Adrenal gland (tissue), 9 donors: ENCODE measurements at regions not wholly inside any gene's neighbourhood (a gene's known extent, or its start where the extent isn't known, plus 50 kb on each side); places are given as distances from the start of the nearest gene placed in this dataset.

ENCODE experiments used
- DNase-seq, 7 donors: peaks; one replicate each; pipeline ENCODE4 v3.0.0-alpha.2; 2019 to 2020
- H3K27ac ChIP-seq, 5 donors: fragments of 200-600 bp; sonication (generic) in 4 of 5; 1 replicate in 3 of 5; 2 replicates in 2 of 5; pipeline versions ENCODE4 v1.5.1 to v1.8.0; 2016 to 2020; ENCODE audit warnings: mild to moderate bottlenecking in 1 of 5
- H3K27me3 ChIP-seq: fragments of 200-600 bp; 2 replicates; pipeline ENCODE4 v1.8.0; 2021
- H3K36me3 ChIP-seq, 2 donors: fragments of 200-600 bp; replicated peaks in 1 of 2; 1 replicate in 1 of 2; 2 replicates in 1 of 2; pipeline versions ENCODE4 v1.5.1 to v1.8.0; 2018 to 2022
- H3K4me1 ChIP-seq, 2 donors: fragments of 200-600 bp; replicated peaks in 1 of 2; 1 replicate in 1 of 2; 2 replicates in 1 of 2; pipeline versions ENCODE4 v1.5.1 to v1.8.0; 2018 to 2021
- H3K4me3 ChIP-seq, 4 donors: fragments of 200-600 bp; sonication (generic) in 3 of 4; one replicate each; pipeline ENCODE4 v1.5.1; 2016 to 2018
- H3K9me3 ChIP-seq, 3 donors: fragments of 200-600 bp; sonication (generic) in 1 of 3; replicated peaks in 1 of 3; 1 replicate in 2 of 3; 2 replicates in 1 of 3; pipeline versions ENCODE4 v1.5.1 to v1.8.0; 2016 to 2021
- CTCF ChIP-seq, 6 experiments: fragments of 450-650 bp in 4 of 6; fragments of 200-600 bp in 2 of 6; sonication (generic) in 1 of 6; IDR thresholded peaks; 1 replicate in 5 of 6; 2 replicates in 1 of 6; pipeline versions ENCODE4 v1.5.1 to v1.8.0; 2016 to 2021; ENCODE audit warnings: antibody characterized with exemption in 6 of 6, mild to moderate bottlenecking in 2 of 6, moderate library complexity in 1 of 6
- POLR2A ChIP-seq, 2 donors: fragments of 450-650 bp; IDR thresholded peaks; one replicate each; pipeline ENCODE4 v1.6.1; 2017; ENCODE audit warnings: antibody characterized with exemption in 2 of 2, mild to moderate bottlenecking in 2 of 2, moderate library complexity in 1 of 2
- WGBS, 4 donors: extraction: QIAGEN DNeasy Blood & Tissue Kit in 2 of 4; methylation state at CpG; one replicate each; pipeline versions ENCODE4 v1.1.5 to v1.1.7; 2013 to 2017; 5-methylcytosine and 5-hydroxymethylcytosine counted together
- intact Hi-C, 2 donors: fragments of 100-400 bp; cut with DNase I; formaldehyde crosslinking; loops; one replicate each; pipeline versions ENCODE4 v1.14.1 to v1.15.0; 2022 to 2023
- donor health status: healthy with polysubstance abuse.
- donor health status: Bipolar disorder and iron deficiency.
- donor health status: DM: yes; HTN: yes; CAD: no.
- donor health status: DM: no; HTN: no; CAD: no.
- donor health status: DM: no; HTN: no; CAD: no.

- H3K36me3 ChIP-seq: no peaks in the 10 kb centered on the region
- intact Hi-C loops: no loop called here
- 84 to 95% (median 92%) methylated on average over 10 of the region's 10 CpGs for WGBS, 4 donors
- H3K4me1 ChIP-seq: peaks cover 5 to 14% of the 10 kb centered on the region in 2 donors
- no peaks in the 10 kb centered on the region for H3K9me3 ChIP-seq
- H3K4me3 ChIP-seq: no peak overlapping the region
- H3K27ac ChIP-seq: no peak overlapping the region
- no peaks in the 10 kb centered on the region for H3K27me3 ChIP-seq
- TF ChIP-seq CTCF (IDR thresholded peaks at IDR 0.05) (no peak), POLR2A (IDR thresholded peaks at IDR 0.05) (no peak)
- DNase-seq: peak in 1 of 7 donors; percentile 21
Observed at GRCh38 chr18:10054366-10054765, 140.6 kb downstream of the VAPA start.

DNA sequence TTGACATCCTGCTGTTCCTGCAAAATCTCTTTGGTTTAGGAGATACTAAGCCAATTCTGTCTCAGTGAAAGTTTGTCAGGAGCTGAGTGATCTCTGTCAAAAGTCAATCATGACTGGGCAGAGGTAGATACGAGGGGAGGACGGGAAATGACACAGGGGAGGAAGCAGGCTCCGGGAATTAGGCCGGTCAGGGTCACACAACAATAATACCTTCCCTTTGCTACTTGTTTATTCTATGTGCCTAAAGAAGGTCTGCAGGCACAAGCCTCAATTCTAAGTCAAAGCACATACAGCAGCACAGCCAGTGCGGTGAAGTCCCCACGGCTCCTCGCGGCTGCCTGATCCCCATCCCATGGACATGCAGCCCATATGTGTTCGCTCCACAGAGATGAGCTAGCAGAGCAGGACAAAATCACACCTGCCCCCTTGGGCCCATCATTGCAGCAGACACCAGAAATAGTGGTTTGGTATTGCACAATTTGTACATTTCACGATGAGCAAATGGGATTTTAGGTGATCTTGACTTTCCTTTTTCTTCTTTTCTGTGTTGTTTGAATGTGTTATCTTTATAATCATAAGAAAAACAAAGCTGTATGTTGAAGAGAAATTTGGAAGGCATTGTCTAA is 141.4 kb downstream of the VAPA start:
- Histone ChIP-seq H3K27me3 (no peaks in the 10 kb centered on the region), H3K4me3 (no peak overlapping the region), H3K9me3 (no peaks in the 10 kb centered on the region), H3K27ac (no peak overlapping the region), H3K36me3 (no peaks in the 10 kb centered on the region), H3K4me1 (peaks cover 5 to 14% of the 10 kb centered on the region in 2 donors)
- TF ChIP-seq POLR2A (IDR thresholded peaks at IDR 0.05) (no peak), CTCF (IDR thresholded peaks at IDR 0.05) (no peak)
- no peak for DNase-seq
- WGBS, 4 donors: 82 to 93% (median 87%) methylated on average over 10 of the region's 10 CpGs
- intact Hi-C loops: no loop called here

DNA sequence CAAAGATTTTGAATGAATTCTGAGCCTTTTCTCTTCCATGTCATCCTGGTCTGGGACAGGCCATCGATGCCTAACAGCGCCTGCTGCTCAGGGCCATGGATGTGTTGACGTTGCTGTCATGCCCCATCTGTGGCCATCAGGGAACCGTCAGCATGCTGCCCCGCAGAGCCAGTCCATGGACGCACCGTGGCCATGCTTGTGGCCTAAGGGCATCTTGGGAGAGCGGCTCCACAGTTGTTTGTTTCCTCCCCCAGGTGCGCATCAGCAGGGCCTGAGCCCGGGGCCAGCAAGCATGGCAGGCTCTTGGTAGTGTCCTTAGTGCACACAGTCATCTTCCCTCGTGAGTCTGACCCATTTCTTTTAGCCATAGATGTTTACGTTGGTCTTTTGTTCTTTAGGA is 142.7 kb downstream of the VAPA start:
- WGBS, 4 donors: 90 to 97% (median 95%) methylated on average over 11 to 12 of the region's 12 CpGs
- H3K4me3 ChIP-seq: no peak overlapping the region
- H3K4me1 ChIP-seq: peaks cover 5 to 21% of the 10 kb centered on the region in 2 donors
- TF ChIP-seq POLR2A (IDR thresholded peaks at IDR 0.05) (no peak), CTCF (IDR thresholded peaks at IDR 0.05) (no peak)
- H3K27ac ChIP-seq: no peak overlapping the region
- intact Hi-C loops: no loop called here
- H3K27me3 ChIP-seq: no peaks in the 10 kb centered on the region
- no peaks in the 10 kb centered on the region for H3K36me3 ChIP-seq
- no peak for DNase-seq
- H3K9me3 ChIP-seq: no peaks in the 10 kb centered on the region

DNA sequence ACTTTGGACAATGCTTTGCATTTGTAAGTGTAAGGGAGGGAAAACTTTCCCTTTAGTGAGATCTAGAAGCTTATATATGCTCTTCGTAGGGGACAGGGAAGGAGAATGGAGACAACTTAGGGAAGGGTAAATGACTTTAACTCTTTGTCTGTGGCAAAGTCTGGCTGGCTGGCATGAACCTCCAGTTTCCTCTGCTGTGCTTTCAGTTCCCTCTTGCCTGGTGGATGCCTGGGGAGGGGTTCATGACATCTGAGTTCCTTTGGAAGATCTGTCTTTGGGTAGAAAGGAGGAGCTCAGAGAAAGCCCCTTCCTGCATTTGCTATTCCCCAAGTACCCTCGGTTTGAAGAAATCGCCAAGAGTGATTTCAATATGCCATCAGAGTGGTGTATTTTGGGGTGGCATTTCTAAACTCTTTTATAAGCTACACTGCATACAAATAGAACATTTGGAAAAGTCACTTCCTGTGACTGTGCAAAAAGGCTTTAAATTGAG is 143.6 kb downstream of the VAPA start:
- Histone ChIP-seq H3K36me3 (no peaks in the 10 kb centered on the region), H3K27me3 (no peaks in the 10 kb centered on the region), H3K4me3 (no peak overlapping the region), H3K4me1 (peaks cover 5 to 23% of the 10 kb centered on the region in 2 donors), H3K27ac (peak overlapping the region in 2 of 5 donors; percentile 48 to 81), H3K9me3 (no peaks in the 10 kb centered on the region)
- intact Hi-C loops: no loop called here
- no peak for DNase-seq
- 55 to 89% (median 73%) methylated on average over 3 of the region's 3 CpGs for WGBS, 4 donors
- TF ChIP-seq CTCF (IDR thresholded peaks at IDR 0.05): no peak
- TF ChIP-seq POLR2A (IDR thresholded peaks at IDR 0.05): no peak
